ENCODE measurements at regions not wholly inside any gene's neighbourhood (a gene's known extent, or its start where the extent isn't known, plus 50 kb on each side); places are given as distances from the start of the nearest gene placed in this dataset.
A peak's percentile ranks its signal among the peaks of the same experiment; 100 is the strongest.
"Not testable (repeated sequence)": the region's sequence is repeated elsewhere in the genome, so short reads cannot be mapped to it uniquely, and the experiment has no call there.

- no peak for DNase-seq (ENCODE audit: low spot score)
These were observed 1960.9 kb upstream of the DEFB115 start for GRCh38 chr20:29296256-29297230.

GRCh38 chr20:29297411-29298270 is 1959.8 kb upstream of the DEFB115 start:
- no peak for DNase-seq (ENCODE audit: low spot score)

GRCh38 chr20:29298271-29298590 is 1959.2 kb upstream of the DEFB115 start:
- DNase-seq (ENCODE audit: low spot score): no peak

DNA sequence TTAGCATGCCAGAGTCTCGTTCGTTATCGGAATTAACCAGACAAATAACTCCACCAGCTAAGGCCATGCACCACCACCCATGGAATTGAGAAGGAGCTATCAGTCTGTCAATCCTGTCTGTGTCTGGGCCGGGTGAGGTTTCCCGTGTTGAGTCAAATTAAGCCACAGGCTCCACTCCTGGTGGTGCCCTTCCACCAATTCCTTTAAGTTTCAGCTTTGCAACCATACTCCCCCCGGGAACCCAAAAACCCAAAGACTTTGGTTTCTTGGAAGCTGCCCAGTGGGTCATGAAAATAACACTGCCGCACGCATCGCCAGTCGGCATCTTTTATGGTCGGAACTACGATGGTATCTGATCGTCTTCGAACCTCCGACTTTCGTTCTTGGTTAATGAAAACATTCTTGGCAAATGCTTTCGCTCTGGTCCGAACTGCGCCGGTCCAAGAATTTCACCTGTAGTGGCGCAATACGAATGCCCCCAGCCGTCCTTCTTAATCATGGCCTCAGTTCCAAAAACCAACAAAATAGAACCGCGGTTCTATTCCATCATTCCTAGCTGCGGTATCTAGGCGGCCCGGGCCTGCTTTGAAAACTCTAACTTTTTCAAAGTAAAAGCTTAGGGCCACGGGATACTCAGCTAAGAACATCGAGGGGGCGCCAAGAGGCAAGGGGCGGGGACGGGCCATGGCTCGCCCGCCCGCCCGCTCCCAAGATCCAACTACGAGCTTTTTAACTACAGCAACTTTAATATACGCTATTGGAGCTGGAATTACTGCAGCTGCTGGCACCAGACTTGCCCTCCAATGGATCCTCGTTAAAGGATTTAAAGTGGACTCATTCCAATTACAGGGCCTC is 1958.5 kb upstream of the DEFB115 start:
- no peak for DNase-seq (ENCODE audit: low spot score)

DNA sequence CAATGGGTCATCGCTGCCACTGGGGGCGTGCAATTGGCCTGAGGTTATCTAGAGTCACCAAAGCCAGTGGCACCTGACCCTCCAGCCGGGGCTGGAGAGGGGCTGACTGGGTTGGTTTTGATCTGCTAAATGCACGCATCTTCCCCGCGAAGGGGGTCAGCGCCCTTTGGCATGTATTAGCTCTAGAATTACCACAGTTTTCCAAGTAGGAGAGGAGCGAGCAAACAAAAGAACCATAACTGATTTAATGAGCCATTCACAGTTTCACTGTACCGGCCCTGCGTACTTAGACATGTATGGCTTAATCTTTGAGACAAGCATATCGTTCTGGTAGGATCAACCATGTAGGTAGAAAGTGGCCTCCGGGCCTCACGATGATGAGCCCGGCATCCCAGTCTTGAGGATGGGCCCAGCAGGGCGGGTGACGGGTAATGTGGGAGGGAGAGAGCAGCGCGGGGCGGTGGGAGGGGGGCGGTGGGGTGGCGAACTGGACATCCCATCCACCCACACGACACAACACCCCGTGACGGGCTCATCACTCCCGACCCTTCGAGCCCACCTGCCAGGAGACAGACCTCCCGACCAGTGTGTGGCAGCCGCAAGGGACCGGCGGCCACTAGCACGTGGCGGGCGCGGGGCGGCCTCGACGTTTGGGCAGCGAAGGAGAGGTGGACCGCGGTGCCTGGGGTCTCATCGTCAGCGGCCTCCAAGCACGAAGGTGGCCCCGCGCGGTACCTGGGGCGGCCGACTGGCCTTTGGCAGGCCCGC is 1957.5 kb upstream of the DEFB115 start:
- DNase-seq (ENCODE audit: low spot score): no peak

- no peak for DNase-seq (ENCODE audit: low spot score)
These were observed 1956.6 kb upstream of the DEFB115 start for GRCh38 chr20:29300579-29301551.

DNA sequence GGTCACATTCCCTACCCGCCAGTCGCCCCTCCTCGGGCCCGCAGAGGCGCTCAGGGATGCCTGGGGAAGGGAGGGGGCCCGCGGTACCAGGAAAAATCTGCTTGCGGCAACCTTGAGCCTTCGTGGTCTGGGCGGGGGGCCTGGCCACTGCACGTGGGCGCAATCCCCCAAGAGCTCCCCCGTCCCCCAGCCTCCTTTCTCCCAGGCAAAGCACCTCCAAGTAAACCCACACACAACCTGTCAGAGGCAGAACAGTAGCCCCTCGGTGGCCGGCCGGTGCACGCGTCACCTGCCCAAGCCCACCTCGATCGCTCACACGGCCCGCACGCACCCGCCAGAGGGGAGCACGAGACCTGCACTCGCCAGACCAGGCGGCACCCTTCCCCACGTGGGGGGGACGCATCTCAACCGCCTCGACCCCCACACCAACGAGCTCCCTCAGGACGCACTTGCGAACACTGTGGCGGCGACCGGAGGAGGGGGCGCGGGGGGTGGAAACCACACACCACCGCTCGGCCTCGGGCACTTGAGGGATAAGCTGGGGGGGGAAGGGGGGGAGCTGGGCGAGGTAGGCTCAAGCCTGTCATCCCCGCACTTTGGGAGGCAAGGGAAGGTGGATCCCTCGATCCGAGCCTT is 1955.7 kb upstream of the DEFB115 start:
- DNase-seq (ENCODE audit: low spot score): no peak

DNA sequence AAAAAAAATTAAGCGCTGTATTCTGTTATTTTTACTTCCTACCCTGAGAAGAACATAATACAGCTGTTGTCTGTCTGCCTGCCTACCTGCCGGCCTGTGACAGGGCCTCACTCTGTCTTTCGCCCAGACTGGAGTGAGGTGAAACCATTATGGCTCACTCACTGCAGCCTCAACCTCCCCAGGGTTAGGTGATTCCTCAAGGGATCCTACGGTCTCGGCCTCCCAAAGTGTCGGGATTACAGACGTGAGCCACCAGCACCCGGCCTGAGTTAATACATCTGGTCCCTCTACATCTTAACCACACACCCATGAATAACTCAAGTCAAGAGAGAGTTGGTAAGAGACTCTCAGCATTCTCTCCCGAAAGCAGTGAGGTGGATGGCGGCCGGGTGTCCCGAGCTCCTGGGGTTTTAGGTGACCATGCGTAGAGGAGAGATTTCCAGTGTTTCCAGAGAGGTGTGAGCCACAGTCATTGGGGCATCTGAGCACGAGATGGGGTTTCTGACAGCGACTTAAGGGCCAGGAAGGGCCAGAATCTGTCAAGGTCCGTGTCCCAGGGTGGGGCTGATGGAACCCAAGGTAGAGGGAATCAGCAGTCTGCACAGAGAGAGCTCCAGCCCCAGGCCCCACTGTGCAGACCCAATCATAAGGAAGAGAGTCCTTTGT is 1954.4 kb upstream of the DEFB115 start:
- DNase-seq (ENCODE audit: low spot score): no peak

- peak; percentile 35 for DNase-seq (ENCODE audit: low spot score)
These were observed 1950.9 kb upstream of the DEFB115 start for GRCh38 chr20:29306390-29307072.

- not testable (repeated sequence) for DNase-seq (ENCODE audit: low spot score)
These were observed 1950.0 kb upstream of the DEFB115 start for GRCh38 chr20:29307484-29307883.

DNA sequence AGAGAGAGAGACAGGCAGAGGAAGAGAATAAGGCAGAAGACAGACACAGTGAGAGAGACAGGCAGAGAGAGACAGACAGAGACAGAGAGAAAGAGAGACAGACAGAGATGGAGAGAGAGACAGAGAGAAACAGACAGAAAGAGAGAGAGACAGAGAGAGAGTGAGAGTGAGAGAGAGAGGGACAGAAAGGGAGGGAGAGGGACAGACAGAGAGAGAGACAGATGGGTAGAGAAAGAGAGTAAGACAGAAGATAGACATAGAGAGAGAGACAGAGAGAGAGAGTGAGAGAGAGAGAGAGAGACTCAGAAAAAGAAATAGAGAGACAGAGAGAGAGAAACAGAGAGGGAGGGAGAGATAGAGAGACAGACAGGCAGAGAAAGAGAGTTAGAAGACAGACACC is 1948.5 kb upstream of the DEFB115 start:
- DNase-seq (ENCODE audit: low spot score): not testable (repeated sequence)

DNA sequence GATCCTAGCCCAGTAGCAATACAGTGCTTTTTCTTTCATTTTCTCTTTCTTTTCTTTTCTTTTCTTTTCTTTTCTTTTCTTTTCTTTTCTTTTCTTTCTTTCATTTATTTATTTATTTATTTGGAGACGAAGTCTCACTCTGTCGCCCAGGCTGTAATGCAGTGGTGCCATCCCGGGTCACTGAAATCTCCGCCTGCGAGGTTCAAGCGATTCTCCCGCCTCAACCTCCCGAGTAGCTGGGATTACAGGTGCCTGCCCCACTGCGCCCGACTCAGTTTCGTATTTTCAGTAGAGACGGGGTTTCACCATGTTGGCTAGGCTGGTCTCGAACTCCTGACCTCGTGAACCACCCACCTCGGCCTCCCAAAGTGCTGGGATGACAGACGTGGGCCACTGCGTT is 1948.0 kb upstream of the DEFB115 start:
- DNase-seq (ENCODE audit: low spot score): not testable (repeated sequence)

- DNase-seq (ENCODE audit: low spot score): not testable (repeated sequence)
These were observed 1946.4 kb upstream of the DEFB115 start for GRCh38 chr20:29311046-29311445.

- DNase-seq (ENCODE audit: low spot score): not testable (repeated sequence)
These were observed 1944.8 kb upstream of the DEFB115 start for GRCh38 chr20:29312679-29313078.

- no peak for DNase-seq (ENCODE audit: low spot score)
These were observed 1944.0 kb upstream of the DEFB115 start for GRCh38 chr20:29313481-29313880.

DNA sequence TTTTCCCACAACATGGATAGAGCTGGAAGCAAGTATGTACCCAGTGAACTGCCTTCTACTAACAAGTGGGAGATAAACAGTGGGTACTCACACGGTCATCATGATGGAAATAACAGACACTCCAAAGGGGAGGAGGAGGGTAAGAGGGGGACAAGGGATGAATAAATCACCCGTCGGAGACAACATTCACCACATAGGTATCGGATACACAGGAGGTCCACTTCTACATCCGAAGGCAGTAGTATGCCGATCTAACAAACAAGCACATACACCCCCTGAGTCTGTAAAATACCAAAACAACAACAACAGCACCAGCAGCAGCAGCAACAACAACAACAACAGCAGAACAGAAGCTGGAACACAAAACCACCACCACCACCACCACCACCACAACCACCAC is 1943.2 kb upstream of the DEFB115 start:
- no peak for DNase-seq (ENCODE audit: low spot score)

- no peak for DNase-seq (ENCODE audit: low spot score)
These were observed 1938.5 kb upstream of the DEFB115 start for GRCh38 chr20:29318871-29319461.

DNA sequence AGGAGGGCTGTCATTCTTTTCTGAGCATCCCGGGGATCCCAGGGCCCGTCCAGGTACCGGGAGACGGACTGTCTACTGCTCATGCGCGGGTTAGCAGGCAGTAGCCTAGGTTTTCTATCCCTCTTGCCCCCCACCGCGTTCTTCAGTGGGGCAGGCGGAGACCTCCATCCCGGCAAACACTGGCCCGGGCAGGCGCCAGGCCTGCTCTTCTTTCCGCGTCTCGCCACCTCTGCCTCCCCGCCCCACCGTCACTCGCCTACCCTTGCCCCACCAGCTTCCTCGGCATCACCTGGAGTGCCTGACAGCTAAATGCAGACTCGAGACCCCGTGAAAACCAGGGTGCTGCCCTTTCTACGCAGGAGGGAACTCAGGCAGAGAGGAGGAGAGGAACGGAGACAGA is 1937.7 kb upstream of the DEFB115 start:
- no peak for DNase-seq (ENCODE audit: low spot score)

All from CD4-positive, alpha-beta T cell treated with Interleukin-15 for 4 hours (primary cell).